ENCODE measurements at regions not wholly inside any gene's neighbourhood (a gene's known extent, or its start where the extent isn't known, plus 50 kb on each side); places are given as distances from the start of the nearest gene placed in this dataset.
"Not testable (repeated sequence)": the region's sequence is repeated elsewhere in the genome, so short reads cannot be mapped to it uniquely, and the experiment has no call there.

DNA sequence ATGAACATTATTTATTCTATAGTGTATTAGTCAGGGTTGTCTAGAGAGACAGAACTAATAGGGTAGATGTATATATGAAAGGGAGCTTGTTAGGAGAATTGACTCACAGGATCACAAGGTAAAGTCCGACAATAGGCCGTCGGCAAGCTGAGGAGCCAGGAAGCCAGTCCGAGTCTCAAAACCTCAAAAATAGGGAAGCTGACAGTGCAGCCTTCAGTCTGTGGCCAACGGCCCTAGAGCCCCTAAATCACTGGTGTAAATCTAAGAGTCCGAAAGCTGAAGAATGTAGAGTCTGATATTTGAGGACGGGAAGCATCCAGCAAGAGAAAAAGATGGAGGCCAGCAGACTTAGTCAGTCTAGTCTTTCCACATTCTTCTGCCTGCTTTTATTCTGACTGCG, 912.2 kb downstream of the FLRT2 start:
- DNase-seq: no peak

DNA sequence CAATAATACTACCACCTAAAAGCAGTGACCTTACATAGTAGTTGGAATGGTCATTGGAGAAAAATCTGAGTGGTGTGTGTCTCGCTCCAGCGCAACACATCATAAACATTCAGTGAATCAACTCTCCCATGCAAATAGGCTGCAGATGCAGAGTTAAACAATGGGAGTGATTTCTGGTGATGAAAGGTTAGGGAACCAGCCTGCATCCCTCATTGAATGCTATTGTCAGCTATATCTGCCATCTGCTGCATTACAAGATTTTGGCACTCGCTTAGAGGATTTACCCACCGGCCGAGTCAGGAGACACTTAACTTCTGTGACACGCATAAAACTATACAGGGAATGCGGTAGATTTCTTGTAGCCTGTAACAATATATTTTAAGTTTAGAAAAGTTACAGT, 900.9 kb downstream of the FLRT2 start:
- no peak for DNase-seq

DNA sequence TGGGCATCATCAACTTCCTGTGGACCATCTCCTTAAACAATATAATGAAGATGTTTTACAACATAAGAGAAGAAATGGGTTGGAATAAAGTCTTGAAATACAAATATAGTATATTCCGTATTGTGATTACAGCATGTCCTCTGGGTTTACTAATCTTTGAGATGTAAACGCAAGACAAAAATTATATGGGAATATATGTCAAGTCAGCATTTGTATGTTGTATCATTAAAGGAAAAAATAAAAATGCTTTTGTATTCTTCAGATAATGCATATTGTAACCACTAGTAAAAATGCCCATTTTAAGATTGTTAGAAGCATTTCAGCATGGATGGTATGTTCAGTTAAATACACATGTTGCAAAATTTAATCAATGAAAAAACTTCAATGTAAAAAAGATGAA, 893.3 kb downstream of the FLRT2 start:
- DNase-seq: no peak

DNA sequence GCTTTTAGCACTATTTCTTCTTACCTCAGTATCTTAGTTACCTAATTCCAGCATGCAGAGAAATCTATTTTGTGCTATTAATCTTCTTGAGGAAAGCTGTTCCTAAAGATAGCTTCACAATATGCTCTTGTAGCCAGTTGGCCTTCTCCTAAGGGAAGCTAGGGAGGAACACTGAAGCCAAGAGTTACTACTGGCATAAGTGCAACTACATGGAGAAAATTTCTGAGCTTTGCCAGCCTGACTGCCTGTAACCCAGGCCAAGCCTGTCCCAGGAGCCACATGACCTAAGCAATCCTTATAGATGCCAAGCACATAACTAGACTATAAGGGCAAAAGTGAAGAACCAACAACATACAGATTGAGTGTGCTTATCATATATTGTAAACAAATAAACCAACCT, 890.2 kb downstream of the FLRT2 start:
- DNase-seq: no peak

DNA sequence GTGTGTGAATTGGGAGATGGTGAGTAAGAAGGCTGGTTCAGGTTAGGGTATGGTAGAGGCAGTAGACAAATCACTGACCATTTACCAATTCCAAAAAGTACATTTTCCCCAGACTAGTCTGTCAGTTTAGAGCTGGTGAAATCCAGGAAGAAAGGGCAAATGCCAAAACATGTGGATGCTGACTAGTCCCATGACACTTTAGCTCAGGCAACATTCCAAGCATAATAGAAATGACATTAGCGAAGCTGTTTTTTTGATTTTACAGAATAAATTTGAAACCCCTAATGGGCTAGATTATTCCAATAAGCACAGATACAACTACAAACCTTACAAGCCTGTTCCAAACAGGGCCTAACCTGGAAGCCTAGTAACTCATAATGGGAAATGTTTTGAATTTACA, 884.2 kb downstream of the FLRT2 start:
- no peak for DNase-seq

DNA sequence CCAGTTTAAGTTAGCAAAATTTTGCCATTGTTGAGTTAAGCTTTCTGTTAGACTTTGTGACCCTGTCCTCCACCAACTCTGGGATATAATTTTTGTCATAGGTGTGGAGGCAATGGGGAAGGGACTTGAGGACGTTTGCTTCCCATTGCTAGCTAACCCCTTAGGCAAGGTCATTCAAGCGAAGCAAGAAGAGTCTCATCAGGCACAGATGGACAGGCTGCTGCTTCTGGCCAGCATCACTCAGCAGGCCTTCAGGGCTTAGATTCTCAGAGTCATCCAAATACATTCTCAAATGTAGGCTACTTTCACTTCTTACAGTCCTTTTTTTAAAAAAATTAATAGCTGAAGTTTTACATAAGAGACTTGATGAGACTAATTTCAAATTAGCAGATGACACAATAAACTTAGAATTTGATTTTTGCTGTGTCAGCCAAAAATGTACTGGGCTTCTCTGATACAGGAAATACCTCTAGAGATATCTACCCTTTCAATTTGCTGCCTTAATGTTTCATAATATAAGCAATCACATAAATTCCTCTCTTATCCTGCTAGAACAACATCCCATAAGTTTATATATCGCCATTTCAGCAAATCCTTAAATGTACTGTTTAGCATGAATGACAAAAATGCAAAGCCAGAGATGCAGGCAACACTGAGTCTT, 875.2 kb downstream of the FLRT2 start:
- no peak for DNase-seq

DNA sequence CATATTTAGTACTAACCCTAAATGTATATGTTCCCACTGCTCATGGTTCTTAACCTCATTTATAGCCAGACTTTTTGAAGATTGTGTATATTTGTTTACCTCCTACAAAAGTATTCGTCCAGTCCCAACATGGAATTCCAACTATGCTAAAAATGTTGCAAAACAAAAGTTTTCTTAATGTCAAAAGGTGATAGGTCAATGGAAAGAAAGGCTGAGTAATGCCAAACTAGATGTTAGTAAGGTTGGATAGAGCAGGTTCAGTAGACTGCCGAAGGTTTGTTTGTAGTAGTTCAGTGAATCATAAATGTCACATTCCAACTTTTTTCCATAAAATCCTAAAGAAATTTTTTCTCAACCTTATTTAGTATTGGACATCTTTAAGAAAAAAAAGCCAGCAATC, 874.5 kb downstream of the FLRT2 start:
- no peak for DNase-seq

DNA sequence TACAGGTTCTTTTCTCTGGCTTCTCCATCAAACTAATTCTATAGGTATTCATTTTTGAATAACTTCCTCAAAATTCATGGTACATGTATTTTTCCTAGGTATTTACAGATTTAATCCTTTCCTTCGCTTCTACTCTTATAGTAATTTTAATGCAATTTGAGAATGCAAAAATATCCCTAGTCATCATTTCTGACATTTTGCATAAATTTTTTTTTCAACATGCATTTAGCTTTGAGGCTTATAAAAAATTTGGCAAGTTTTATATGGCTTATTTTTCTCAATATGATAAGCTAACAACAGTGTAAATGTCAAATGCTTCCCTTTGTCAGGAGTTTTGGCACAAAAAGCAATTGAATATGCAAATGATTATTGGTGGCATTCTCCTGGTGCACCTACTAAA, 872.6 kb downstream of the FLRT2 start:
- DNase-seq: no peak

DNA sequence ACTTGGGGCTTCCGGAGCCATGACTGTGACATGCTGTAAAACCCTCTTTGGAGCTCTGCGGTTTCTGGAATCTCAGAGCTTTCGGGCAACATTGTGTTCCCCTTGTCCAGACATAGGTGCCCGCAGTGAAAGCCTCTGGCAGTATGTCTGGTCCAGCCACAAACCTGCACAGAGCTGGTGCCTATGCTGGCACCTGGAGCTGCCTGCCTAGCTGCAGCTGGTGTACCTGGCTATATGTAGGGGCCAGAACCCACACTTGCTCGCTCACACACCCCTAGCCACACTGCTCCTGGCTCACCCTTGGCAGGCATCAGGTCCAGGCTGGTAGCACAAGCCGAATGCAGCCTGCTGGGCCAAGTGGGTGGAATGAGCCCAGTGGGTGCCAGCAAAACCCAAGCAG, 861.1 kb downstream of the FLRT2 start:
- no peak for DNase-seq

DNA sequence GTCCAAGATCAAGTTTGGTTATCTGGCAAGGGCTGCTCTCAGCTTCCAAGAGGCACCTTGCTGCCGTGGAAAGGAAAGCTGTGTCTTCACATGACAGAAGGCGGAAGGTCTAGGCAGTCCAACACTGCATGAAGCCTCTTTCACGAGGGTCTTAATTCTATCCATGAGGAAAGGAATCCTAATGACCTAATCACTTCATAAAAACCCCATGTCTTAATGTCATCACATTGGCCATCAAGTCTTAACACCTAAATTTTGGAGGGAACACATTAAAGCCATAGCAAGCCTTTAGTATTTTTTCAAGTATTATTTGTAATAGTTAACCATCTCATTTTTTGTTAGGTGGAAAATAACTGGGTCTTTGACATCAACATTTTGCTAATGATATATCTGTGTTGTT, 858.3 kb downstream of the FLRT2 start:
- DNase-seq: no peak

DNA sequence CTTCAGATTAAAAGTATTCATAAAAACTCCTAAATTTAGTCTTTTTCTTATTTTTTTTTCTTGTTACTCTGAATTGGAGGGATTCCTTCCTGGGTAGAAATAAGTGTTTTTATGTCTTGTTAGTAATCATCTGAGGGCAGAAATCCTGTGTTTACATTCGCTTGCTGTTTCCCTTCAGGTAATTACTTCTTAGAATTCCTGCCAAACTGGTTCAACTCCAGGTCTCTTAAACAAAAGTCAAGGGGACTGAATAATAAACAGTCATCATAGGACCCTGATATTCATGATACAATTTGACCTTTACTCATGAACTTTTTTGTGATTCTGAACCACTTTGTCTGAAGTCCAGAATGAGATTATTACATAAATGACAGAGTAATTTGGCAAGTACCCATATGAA, 843.9 kb downstream of the FLRT2 start:
- DNase-seq: no peak

DNA sequence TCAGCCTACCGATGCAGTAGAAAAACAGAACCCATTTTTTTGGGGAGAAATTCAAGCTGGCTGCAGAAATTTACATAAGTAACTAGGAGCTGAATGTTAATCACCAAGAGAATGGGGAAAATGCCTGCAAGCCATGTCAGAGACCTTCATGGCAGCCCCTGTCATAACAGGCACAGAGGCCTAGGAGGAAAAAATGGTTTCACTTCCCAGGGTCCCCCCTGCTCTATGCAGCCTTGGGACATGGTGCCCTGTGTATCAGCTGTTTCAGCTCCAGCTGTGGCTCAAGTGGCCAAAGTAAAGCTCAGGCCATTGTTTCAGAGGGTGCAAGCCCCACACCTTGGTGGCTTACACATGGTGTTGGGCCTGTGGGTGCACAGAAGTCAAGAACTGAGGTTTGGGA, 842.5 kb downstream of the FLRT2 start:
- DNase-seq: no peak

DNA sequence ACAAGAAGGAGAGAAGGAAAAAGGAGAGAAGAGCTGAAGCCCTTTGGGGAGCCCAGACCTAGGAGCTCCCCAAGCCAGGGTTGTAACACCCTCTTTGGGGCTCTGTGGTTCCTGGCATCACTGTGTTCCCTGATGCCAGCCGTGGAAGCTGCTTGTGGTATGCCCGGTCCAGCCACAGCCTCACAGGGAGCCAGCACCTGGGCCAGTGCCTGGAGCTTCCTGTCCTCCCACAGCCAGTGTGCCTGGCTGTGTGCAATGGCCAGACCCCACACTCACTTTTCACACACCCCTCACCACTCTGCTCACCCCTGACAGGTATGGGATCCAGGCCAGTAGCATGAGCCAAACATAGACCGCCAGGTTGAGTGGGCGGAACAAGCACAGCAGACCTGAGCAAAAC, 834.7 kb downstream of the FLRT2 start:
- no peak for DNase-seq

DNA sequence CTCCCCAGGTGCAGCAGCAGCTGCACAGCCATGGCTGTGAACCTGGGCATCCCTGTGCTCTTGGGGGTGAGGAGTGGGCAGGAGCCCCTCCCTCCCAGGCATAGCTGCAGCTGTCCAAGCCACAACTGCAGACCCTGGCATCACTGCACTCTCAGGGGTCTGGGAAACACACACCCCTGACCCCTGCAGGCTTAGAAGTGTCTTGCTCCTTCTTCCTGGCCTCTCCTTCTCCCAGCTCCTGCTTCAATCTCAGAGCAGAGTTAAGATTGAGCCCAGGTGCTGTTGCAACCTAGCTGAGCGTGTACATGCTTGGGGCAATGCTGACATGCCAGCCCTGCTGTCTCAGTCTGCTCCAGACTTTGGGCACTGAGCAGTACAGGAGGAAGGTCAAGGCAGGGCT, 833.6 kb downstream of the FLRT2 start:
- no peak for DNase-seq

DNA sequence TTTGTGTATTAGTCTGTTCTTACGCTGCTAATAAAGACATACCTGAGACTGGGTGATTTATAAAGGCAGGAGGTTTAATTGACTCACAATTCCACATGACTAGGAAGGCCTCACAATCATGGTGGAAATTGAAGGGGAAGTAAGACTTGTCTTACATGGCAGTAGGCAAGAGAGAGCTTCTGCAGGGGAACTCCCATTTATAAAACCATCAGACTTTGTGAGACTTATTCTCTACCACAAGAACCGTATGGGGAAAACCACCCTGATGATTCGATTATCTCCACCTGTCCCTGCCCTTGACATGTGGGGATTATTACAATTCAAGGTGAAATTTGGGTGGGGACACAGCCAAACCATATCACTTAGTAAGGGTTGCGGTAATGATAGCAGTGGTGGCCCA, 833.1 kb downstream of the FLRT2 start:
- no peak for DNase-seq

DNA sequence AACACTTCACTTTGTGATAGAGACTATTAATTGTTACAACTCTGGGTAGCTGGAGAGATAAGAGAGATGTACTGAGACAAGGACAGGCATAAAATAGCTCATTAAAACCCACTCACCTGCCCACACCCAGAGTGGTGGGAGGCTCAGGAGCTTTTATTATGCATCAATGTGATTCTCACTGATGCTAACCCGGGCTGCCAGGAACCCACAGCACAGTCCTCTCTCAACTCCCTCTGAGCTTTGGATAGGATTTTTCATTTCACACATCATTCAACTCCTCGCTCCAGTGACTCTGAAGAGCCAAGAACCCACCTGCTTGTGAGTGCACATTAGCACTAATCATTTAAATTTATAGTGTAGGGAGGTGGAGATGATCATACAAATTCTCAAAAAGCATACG, 827.9 kb downstream of the FLRT2 start:
- no peak for DNase-seq

DNA sequence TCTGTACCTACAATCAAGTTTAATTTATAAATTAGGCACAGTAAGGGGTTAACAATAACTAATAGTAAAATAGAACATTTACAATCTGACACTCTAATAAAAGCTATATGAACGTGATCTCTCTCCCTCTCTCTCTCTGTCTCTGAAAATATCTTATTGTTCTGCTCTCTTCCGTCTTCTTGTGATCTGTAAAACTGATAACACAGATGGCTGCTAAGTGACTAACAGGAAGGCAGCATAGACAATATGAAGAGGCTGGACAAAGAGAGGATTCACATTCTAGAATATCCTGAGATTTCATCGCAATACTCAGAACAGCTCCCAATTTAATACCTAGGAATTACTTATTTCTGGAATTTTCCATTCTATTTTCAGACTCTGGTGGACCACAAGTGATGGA, 827.2 kb downstream of the FLRT2 start:
- no peak for DNase-seq

DNA sequence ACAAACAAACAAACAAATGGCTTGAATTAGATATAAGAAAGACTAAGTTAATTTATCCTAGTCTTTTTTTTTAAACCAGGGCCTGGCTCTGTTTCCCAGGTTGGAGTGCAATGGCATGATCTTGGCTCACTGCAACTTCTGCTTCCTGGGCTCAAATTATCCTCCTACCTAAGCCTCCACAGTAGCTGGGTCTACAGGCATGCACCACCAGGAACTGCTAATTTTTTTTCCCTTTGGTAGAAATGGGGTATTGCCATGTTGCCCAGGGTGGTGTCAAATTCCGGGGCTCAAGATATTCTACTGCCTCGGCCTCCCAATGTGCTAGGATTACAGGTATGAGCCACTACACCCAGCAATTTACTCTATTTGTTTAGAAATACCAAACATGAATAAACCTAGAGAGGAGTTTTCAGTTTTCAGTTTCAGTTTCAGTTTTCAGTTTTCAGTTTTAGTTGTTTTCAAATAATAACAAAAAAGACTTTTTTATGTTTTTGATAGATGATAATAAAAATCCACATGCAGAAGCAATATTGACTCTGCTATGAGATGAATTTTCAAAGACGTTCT, 817.0 kb downstream of the FLRT2 start:
- no peak for DNase-seq

DNA sequence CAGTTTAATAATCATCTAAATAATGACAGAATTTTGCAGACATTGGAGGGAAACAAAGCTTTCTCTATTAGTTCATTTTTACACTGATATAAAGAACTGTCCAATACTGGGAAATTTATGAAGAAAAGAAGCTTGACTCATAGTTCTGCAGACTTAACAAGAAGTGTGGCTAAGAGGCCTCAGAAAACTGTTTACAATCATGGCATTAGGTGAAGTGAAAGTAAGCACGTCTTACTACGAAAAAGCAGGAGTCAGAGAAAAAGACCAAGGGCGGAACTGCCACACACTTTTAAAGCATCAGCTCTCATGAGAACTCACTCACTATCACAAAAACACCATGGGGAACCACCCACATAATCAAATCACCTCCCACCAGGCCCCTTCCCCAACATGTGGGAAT, 804.4 kb downstream of the FLRT2 start:
- no peak for DNase-seq

DNA sequence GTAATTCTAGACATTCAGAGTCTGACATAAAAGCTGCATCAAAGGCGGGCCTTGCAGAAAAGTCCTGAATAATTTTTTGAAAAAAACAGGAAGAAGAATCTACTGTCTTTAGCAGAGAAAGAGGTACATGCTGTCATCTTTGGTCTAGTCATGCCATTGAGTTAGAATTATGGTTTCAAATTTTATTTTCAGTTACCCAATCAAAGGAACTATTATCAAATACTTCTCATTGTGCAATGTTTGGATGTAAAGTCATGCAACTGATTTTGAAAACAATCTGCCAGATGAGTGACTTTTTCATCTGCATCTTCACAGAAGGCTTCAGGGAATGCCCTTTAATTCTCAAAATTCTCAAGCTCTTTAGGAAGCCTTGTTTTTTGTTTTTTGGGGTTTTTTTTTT, 803.5 kb downstream of the FLRT2 start:
- no peak for DNase-seq

DNA sequence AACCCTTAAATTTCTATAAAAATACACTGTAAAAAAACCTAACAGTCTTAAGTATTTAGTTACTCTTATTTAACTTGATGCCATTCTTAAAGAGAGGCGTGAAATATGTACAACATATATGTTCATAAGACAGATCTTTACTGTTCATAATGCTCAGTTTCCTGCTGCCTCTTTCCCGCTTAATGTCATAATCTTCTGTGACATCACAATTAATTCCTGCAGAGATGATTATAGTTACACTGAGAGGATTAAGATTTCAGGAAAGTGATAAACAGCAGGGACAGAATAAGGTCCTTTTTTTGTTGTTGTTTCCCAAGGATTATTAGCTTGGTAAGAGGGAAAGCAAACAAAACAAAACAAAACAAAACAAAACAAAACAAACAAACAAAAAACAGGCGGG, 801.4 kb downstream of the FLRT2 start:
- DNase-seq: no peak

DNA sequence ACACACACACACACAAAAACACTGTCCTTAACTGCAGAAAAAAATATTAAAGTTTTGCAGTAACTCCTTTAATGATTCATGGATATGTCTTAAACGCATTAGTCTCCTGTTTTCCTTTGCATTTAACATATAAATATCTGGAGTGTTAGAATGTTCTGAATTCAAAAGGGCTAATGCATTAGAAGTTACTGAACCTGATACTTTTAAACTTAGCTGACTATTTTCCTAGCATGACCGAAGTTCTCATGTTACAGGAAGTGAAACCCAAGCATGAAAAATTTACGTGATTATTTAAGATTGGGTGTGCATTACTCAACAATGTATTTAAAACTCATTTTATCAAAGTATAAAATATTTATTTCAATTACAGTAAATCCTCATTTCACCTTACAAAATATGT, 791.2 kb downstream of the FLRT2 start:
- no peak for DNase-seq

DNA sequence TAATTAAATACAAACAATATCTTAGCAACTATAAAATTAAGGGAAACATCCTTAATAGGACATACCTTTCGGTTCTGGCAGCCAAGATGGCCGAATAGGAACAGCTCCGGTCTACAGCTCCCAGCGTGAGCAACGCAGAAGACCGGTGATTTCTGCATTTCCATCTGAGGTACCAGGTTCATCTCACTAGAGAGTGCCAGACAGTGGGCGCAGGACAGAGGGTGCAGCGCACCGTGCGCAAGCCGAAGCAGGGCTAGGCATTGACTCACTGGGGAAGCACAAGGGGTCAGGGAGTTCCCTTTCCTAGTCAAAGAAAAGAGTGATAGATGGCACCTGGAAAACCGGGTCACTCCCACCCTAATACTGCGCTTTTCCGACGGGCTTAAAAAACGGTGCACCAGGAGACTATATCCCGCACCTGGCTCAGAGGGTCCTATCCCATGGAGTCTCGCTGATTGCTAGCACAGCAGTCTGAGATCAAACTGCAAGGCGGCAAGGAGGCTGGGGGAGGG, 782.3 kb downstream of the FLRT2 start:
- not testable (repeated sequence) for DNase-seq

DNA sequence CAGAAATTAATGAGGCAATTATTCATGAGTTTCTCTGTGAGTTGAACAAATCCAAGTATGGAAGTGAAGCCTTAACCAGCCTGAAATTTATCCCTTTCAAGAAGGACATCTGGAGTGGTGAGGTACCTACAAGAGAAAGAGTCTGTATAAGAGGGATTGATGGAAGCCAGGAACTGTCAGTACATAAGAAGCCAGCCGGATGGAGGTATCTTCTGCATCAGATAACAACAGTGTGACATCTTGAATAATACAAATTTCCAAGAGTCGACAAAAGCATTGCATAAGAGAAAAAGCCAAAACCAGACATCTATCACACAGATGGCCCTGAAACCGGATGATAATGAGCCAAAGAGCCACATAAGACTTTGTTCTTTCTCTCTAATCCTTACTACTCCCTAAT, 781.2 kb downstream of the FLRT2 start:
- no peak for DNase-seq

DNA sequence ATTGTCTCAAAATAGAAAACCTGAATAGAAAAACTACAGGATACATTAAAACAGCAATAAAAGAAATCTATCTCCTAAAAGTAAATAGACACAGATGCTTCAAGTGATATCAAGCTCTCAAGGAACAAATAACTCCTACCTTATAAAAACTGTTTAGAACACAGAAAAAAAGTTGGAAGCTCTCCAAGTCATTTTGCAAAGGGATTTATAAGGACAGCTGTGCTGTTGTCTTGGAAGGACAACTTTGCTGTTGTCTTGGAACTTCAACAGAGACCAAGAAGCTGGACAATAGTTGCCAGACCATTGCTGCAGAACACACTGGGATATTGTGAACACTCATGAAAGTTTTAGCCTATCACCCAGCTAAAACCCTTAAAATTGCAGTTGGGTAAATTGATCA, 780.7 kb downstream of the FLRT2 start:
- no peak for DNase-seq

Measured in CD4-positive, alpha-beta T cell treated with Interleukin-12 subunit alpha and Interleukin-12 subunit beta, for 1 hour (primary cell).